ENCODE measurements at regions not wholly inside any gene's neighbourhood (a gene's known extent, or its start where the extent isn't known, plus 50 kb on each side); places are given as distances from the start of the nearest gene placed in this dataset.

GRCh38 chr12:24462946-24463345, 486.0 kb downstream of the BCAT1 start:
- no peak for DNase-seq

GRCh38 chr12:24460506-24460905, 488.4 kb downstream of the BCAT1 start:
- DNase-seq: no peak

DNA sequence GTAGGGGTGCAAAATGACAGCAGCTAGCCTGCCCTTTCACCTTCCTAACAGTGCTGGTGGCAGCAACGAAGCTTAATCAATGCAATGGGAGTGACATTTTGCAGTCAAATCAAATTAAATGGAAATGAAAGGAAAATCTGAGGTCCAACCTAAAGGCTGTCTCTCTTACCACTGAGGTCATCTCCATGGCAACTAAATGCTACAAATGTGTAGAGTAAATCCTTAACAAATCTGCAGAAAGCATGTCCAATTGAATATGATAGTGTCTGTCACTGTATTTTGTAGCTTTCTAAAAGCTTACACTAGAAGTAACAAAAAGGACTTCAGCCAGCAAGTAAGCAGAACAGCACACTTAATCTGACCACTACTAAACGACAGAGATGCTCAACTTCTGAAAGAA, 488.8 kb downstream of the BCAT1 start:
- DNase-seq: no peak

- no peak for DNase-seq
Measured at GRCh38 chr12:24455811-24456210, 493.1 kb downstream of the BCAT1 start.

GRCh38 chr12:24447678-24448077, 498.2 kb upstream of the SOX5 start:
- no peak for DNase-seq

DNA sequence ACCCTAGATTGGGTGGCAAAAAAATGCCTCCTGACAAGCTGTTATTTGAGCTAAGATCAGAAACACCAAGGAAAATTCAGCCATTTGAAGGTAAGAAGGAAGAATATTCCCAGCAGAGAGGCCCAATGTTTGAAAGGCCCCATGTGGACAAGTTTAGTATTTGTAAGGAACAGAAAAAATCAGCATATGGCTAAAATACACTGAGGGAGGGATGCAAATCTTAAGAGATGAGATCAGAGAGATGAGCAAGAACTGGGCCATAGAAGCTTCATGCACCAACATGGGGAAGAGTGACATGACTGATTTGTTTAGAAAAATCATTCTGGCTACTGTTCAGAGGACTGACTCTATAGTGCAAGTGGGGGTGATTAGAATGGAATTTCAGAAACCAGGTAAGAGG, 496.8 kb upstream of the SOX5 start:
- no peak for DNase-seq

GRCh38 chr12:24444634-24445033, 495.2 kb upstream of the SOX5 start:
- DNase-seq: no peak

GRCh38 chr12:24441458-24441857, 492.0 kb upstream of the SOX5 start:
- DNase-seq: no peak

DNA sequence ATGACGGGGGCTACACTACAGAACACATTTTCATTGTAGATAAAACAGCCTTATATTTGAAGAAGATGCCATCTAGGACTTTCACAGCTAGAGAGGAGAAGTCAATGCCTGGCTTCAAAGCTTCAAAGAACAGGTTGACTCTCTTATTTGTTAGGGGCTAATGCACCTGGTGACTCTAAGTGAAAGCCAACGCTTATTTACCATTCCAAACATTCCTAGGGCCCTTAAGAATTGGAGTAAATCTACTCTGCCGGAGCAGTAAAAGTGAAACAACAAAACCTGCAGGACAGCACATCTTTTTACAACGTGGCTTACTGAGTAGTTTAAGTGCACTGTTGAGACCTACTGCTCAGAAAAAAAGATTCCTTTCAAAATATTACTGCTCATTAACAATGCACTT, 487.2 kb upstream of the SOX5 start:
- no peak for DNase-seq

DNA sequence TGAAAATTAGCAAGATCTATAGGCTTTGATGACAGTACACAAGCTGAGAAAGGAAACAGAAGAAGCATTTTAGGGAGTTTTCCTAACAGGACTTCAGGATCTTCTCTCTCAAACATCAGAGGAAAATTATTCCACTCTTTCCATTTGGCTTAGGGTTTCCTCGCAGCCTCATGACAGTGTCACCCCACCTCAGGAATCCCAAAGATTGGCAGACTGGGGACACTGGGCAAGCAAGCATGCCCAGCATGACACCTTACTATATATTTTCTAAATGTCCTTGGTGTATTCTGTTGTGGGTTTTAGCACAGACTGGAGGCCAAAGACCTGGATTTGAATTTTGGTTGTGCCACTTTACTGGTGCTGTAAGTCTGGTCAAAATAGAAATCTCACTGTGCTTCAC, 482.4 kb upstream of the SOX5 start:
- no peak for DNase-seq

- DNase-seq: no peak
Measured at GRCh38 chr12:24427776-24428175, 478.3 kb upstream of the SOX5 start.

DNA sequence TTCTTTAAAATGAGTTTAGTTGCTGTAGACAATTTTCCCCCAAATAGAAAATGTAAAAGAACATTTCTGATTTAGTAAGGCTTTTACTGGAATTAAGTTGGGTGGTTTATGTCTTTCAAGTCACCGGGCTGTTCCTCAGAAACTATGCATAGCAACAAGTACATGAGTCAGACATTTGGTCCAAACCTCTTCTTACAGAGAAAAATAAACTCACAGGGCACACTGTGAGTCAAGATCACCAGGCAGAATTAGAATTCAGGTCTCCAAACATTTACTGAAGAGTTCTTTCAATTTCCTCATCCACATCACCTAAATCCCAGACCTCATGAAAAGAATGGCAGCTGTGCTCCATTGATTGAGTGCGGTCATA, 476.1 kb upstream of the SOX5 start:
- no peak for DNase-seq

- DNase-seq: no peak
Measured at GRCh38 chr12:24424889-24425600, 475.6 kb upstream of the SOX5 start.

DNA sequence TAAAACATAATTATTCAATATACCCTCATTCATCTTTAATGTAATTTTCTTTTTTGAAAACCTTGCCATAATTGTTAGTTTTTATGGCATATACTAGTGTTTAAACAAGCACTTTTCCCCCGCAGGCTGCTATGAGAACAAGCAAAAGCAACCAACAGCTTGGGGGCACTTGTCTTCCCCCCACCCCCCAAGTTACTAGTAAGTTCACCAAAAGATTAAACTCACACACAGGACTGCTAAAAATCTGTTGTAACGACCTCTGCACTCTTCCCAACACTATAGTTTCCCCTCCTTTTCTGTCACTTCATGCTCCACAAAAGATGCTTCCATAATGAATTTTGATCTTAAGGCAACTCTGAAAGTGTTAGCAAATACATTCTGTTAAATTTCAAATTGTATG, 474.9 kb upstream of the SOX5 start:
- no peak for DNase-seq

DNA sequence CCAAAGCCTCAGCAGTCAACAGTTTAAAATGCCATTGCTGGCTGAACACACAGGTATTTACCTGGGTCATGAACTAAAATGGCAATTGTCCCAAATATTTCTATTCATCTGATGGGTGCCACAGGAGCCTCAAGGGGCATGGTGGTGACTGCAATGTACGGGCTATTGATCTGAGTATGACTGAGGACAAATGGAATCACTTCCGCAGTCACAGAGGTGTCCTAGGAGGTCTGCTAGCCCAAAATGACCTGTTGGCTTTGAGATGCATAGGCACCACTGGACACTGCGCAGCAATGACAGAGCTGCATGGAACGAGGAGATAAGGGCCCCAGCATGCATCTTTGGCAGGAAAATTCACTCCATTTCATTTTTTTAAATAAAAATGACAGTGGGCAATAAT, 474.1 kb upstream of the SOX5 start:
- no peak for DNase-seq

- DNase-seq: no peak
Measured at GRCh38 chr12:24421759-24422158, 472.3 kb upstream of the SOX5 start.

DNA sequence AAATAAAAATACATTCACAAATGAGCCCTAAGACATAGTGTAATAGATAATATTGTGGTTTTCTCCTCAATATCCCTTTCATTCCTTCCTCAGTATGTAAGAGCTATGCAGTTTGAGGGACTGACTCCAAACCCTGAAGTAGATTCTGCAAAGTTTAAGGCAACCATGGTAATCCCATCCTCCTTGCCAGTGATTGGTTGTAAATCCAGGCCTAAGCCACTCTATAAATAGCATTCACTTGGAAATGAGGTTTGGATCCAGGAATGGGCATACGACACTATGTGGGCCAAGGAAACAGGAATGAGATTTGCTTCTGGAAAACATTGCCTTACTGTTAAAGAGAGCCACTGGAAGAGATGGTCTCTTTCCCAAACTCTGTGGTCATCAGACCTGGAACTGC, 468.7 kb upstream of the SOX5 start:
- DNase-seq: no peak

GRCh38 chr12:24416423-24417109, 467.1 kb upstream of the SOX5 start:
- no peak for DNase-seq

DNA sequence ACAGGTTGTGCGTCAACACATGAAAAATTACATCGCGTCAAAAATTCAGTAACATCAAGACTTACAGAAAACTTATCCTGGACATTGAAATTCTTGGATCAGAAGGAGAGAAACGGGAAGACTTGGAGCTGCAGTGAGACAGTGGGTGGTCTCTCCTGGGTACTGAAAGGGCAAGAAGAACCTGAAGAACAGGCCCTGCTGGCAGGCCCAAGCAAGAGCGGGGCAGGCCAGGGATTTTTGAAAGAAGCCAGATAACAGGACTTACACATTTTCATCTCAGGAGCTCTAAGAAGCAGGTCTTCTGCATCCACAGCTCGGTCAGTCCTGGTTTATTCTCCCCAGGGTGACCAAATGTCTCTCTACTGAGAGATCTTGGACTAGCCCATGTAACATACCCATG, 466.5 kb upstream of the SOX5 start:
- no peak for DNase-seq

DNA sequence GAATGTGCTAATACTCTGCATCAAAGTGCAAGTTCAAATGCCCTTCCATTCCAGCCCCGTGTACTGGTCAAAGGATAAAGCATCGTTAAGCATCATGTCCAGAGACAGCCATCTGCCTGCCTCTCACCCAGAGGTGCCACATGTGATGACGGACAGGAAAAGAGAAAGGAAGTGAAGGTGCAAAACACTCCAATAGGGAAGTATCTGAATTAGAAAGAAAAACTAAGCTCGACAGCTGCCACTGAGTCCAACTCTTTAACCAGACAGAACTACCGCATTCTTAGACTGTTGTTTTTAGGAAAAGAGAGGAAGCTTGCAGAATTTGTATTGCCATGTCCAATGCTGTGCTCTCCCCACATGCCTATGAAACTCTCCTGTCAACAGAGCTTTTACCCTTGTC, 465.0 kb upstream of the SOX5 start:
- no peak for DNase-seq

- no peak for DNase-seq
Measured at GRCh38 chr12:24411948-24412347, 462.5 kb upstream of the SOX5 start.

DNA sequence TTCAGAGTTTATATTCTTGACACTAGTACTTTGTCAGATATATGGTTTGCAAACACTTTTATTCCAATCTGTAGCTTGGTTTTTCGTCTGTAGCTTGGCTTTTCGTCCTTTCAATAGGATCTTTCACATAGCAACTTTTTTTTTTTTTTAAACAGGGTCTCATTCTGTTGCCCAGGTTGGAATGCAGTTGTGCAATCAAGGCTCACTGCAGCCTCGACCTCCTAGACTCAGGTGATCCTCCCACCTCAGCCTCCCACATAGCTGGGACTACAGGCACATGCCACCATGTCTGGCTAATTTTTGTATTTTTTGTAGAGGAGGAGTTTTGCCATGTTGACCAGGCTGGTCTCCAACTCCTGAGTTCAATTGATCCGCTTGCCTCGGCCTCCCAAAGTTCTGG, 460.4 kb upstream of the SOX5 start:
- no peak for DNase-seq

GRCh38 chr12:24408305-24408704, 458.8 kb upstream of the SOX5 start:
- no peak for DNase-seq

DNA sequence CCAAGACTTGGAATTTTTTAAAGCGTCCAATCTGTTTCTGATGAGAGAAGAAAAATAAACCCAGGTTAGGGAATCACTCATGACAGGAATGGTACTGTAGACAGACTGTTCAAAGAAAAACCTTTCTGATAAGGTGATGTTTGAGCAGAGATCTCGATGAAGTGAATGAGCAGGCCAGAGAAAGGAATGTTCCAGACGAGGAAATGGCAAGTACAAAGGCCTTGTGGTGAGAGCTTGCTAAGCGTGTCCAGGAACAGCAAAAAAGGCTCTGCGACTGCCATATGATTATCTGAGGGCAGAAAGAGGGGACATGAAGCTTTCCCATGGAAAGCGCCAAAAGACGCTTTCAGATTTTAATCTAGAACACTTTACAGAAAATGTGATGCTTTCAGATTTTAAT, 458.4 kb upstream of the SOX5 start:
- DNase-seq: no peak
